ENCODE measurements at regions not wholly inside any gene's neighbourhood (a gene's known extent, or its start where the extent isn't known, plus 50 kb on each side); places are given as distances from the start of the nearest gene placed in this dataset.

DNA sequence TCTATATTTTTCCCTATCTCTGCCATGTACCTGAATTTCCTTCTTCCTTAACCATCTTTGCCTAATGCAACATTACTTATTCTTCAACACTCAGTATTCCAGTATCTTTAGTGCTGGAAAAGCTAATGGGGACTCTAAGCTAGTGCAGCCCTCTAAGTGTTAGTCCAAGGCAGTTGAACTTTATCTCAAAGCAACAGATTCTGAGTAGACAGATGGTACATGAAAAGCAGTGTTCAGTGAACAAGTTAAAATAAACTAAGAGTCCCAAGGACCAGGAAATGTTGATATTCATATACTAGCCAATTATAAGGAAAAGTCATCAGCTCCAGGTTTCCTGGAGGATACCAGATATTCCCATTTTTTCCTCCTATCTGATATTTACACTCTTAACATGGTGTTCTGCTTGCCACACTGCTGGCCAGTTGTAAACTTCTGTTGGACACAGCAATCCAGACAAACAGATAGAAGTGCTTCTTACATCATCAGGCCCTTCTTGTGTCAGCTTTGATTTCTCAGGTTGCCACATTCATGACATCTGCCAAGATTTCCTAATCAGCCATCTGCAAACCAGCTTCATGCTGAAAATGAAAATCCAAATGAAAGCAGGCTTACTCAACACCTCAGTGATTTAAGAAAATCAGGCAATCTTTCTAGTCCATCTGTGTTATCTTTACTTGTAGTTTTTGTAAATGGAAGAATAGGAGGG is 255.9 kb upstream of the POU2AF2 start:
- no peak overlapping the region for H3K27ac Mint-ChIP-seq
- no peaks in the 10 kb centered on the region for H3K9me3 Mint-ChIP-seq
- ChIA-PET POLR2A (no interaction called here), CTCF (no interaction called here)
- H3K4me3 Mint-ChIP-seq: no peak overlapping the region
- no peaks in the 10 kb centered on the region for H3K36me3 Mint-ChIP-seq
- DNase-seq (ENCODE audit: low spot score) (no peak), ATAC-seq (no peak)
- TF ChIP-seq, protein P1, sequence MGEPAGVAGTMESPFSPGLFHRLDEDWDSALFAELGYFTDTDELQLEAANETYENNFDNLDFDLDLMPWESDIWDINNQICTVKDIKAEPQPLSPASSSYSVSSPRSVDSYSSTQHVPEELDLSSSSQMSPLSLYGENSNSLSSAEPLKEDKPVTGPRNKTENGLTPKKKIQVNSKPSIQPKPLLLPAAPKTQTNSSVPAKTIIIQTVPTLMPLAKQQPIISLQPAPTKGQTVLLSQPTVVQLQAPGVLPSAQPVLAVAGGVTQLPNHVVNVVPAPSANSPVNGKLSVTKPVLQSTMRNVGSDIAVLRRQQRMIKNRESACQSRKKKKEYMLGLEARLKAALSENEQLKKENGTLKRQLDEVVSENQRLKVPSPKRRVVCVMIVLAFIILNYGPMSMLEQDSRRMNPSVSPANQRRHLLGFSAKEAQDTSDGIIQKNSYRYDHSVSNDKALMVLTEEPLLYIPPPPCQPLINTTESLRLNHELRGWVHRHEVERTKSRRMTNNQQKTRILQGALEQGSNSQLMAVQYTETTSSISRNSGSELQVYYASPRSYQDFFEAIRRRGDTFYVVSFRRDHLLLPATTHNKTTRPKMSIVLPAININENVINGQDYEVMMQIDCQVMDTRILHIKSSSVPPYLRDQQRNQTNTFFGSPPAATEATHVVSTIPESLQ (CRISPR knock-in tag; IDR thresholded peaks at IDR 0.05): no peak
- TF ChIP-seq TP53 (CRISPR knock-in tag; IDR thresholded peaks at IDR 0.05) (no peak), TEAD4 (CRISPR knock-in tag; IDR thresholded peaks at IDR 0.05) (no peak), ZNF423 (CRISPR knock-in tag; IDR thresholded peaks at IDR 0.05) (no peak), CREB1 (CRISPR knock-in tag; IDR thresholded peaks at IDR 0.05) (no peak), ZNF232 (CRISPR knock-in tag; IDR thresholded peaks at IDR 0.05) (no peak), NR1H2 (CRISPR knock-in tag; IDR thresholded peaks at IDR 0.05) (no peak), CBFB (CRISPR knock-in tag; IDR thresholded peaks at IDR 0.05; ENCODE audit: low read depth) (no peak), GABPB1 (CRISPR knock-in tag; IDR thresholded peaks at IDR 0.05) (no peak), SOX15 (CRISPR knock-in tag; IDR thresholded peaks at IDR 0.05) (no peak), JAZF1 (CRISPR knock-in tag; IDR thresholded peaks at IDR 0.05) (no peak)
- TF ChIP-seq, protein P2, sequence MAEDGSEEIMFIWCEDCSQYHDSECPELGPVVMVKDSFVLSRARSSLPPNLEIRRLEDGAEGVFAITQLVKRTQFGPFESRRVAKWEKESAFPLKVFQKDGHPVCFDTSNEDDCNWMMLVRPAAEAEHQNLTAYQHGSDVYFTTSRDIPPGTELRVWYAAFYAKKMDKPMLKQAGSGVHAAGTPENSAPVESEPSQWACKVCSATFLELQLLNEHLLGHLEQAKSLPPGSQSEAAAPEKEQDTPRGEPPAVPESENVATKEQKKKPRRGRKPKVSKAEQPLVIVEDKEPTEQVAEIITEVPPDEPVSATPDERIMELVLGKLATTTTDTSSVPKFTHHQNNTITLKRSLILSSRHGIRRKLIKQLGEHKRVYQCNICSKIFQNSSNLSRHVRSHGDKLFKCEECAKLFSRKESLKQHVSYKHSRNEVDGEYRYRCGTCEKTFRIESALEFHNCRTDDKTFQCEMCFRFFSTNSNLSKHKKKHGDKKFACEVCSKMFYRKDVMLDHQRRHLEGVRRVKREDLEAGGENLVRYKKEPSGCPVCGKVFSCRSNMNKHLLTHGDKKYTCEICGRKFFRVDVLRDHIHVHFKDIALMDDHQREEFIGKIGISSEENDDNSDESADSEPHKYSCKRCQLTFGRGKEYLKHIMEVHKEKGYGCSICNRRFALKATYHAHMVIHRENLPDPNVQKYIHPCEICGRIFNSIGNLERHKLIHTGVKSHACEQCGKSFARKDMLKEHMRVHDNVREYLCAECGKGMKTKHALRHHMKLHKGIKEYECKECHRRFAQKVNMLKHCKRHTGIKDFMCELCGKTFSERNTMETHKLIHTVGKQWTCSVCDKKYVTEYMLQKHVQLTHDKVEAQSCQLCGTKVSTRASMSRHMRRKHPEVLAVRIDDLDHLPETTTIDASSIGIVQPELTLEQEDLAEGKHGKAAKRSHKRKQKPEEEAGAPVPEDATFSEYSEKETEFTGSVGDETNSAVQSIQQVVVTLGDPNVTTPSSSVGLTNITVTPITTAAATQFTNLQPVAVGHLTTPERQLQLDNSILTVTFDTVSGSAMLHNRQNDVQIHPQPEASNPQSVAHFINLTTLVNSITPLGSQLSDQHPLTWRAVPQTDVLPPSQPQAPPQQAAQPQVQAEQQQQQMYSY (CRISPR knock-in tag; IDR thresholded peaks at IDR 0.05): no peak
- TF ChIP-seq, protein P3, sequence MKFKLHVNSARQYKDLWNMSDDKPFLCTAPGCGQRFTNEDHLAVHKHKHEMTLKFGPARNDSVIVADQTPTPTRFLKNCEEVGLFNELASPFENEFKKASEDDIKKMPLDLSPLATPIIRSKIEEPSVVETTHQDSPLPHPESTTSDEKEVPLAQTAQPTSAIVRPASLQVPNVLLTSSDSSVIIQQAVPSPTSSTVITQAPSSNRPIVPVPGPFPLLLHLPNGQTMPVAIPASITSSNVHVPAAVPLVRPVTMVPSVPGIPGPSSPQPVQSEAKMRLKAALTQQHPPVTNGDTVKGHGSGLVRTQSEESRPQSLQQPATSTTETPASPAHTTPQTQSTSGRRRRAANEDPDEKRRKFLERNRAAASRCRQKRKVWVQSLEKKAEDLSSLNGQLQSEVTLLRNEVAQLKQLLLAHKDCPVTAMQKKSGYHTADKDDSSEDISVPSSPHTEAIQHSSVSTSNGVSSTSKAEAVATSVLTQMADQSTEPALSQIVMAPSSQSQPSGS (CRISPR knock-in tag; IDR thresholded peaks at IDR 0.05; ENCODE audit: borderline replicate concordance, low read depth): no peak
- TF ChIP-seq, protein P4, sequence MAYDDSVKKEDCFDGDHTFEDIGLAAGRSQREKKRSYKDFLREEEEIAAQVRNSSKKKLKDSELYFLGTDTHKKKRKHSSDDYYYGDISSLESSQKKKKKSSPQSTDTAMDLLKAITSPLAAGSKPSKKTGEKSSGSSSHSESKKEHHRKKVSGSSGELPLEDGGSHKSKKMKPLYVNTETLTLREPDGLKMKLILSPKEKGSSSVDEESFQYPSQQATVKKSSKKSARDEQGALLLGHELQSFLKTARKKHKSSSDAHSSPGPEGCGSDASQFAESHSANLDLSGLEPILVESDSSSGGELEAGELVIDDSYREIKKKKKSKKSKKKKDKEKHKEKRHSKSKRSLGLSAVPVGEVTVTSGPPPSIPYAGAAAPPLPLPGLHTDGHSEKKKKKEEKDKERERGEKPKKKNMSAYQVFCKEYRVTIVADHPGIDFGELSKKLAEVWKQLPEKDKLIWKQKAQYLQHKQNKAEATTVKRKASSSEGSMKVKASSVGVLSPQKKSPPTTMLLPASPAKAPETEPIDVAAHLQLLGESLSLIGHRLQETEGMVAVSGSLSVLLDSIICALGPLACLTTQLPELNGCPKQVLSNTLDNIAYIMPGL (CRISPR knock-in tag; IDR thresholded peaks at IDR 0.05): no peak
- TF ChIP-seq, protein P5, sequence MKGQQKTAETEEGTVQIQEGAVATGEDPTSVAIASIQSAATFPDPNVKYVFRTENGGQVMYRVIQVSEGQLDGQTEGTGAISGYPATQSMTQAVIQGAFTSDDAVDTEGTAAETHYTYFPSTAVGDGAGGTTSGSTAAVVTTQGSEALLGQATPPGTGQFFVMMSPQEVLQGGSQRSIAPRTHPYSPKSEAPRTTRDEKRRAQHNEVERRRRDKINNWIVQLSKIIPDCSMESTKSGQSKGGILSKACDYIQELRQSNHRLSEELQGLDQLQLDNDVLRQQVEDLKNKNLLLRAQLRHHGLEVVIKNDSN (CRISPR knock-in tag; IDR thresholded peaks at IDR 0.05): no peak
- TF ChIP-seq, protein P6, sequence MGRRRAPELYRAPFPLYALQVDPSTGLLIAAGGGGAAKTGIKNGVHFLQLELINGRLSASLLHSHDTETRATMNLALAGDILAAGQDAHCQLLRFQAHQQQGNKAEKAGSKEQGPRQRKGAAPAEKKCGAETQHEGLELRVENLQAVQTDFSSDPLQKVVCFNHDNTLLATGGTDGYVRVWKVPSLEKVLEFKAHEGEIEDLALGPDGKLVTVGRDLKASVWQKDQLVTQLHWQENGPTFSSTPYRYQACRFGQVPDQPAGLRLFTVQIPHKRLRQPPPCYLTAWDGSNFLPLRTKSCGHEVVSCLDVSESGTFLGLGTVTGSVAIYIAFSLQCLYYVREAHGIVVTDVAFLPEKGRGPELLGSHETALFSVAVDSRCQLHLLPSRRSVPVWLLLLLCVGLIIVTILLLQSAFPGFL (CRISPR knock-in tag; IDR thresholded peaks at IDR 0.05; ENCODE audit: borderline replicate concordance): no peak
- TF ChIP-seq, protein P7, sequence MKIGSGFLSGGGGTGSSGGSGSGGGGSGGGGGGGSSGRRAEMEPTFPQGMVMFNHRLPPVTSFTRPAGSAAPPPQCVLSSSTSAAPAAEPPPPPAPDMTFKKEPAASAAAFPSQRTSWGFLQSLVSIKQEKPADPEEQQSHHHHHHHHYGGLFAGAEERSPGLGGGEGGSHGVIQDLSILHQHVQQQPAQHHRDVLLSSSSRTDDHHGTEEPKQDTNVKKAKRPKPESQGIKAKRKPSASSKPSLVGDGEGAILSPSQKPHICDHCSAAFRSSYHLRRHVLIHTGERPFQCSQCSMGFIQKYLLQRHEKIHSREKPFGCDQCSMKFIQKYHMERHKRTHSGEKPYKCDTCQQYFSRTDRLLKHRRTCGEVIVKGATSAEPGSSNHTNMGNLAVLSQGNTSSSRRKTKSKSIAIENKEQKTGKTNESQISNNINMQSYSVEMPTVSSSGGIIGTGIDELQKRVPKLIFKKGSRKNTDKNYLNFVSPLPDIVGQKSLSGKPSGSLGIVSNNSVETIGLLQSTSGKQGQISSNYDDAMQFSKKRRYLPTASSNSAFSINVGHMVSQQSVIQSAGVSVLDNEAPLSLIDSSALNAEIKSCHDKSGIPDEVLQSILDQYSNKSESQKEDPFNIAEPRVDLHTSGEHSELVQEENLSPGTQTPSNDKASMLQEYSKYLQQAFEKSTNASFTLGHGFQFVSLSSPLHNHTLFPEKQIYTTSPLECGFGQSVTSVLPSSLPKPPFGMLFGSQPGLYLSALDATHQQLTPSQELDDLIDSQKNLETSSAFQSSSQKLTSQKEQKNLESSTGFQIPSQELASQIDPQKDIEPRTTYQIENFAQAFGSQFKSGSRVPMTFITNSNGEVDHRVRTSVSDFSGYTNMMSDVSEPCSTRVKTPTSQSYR (CRISPR knock-in tag; IDR thresholded peaks at IDR 0.05): no peak
- H3K27me3 Mint-ChIP-seq (ENCODE audit: low read depth): no peaks in the 10 kb centered on the region
- H3K4me1 Mint-ChIP-seq: peaks cover 6% of the 10 kb centered on the region; the same call in 1 of the 2 replicates
